GM23338 (cell line): ENCODE measurements at regions not wholly inside any gene's neighbourhood (a gene's known extent, or its start where the extent isn't known, plus 50 kb on each side); places are given as distances from the start of the nearest gene placed in this dataset.
A peak's percentile ranks its signal among the peaks of the same experiment; 100 is the strongest.
"Not testable (repeated sequence)": the region's sequence is repeated elsewhere in the genome, so short reads cannot be mapped to it uniquely, and the experiment has no call there.

Source experiments
- ATAC-seq: fragments of 200-7000 bp; cut with Tn5 transposase; 3 replicates; pipeline ENCODE4 v1.9.1; 2020
- DNase-seq: peaks from one replicate; pipeline ENCODE4 v3.0.0-alpha.2; 2015; ENCODE audit warnings: low spot score
- H2AFZ ChIP-seq: fragments of 200-600 bp; sonication (generic); 2 replicates; pipeline ENCODE4 v1.8.0; 2016; ENCODE audit warnings: antibody characterized with exemption, mild to moderate bottlenecking, moderate library complexity
- H3F3A ChIP-seq: fragments of 200-600 bp; sonication (generic); replicated peaks from 2 replicates; pipeline ENCODE4 v1.8.0; 2017; ENCODE audit warnings: antibody characterized with exemption, mixed run types, low read depth
- H3K27ac ChIP-seq: fragments of 200-600 bp; sonication (generic); 2 replicates; pipeline ENCODE4 v1.6.1; 2016; ENCODE audit warnings: low read depth
- H3K27me3 ChIP-seq: fragments of 200-600 bp; sonication (generic); 2 replicates; pipeline ENCODE4 v1.8.0; 2016; ENCODE audit warnings: mild to moderate bottlenecking, mixed run types, moderate library complexity; ENCODE audit not compliant: insufficient read depth
- H3K36me3 ChIP-seq: fragments of 200-600 bp; sonication (generic); 2 replicates; pipeline ENCODE4 v1.8.0; 2016; ENCODE audit warnings: mild to moderate bottlenecking; ENCODE audit not compliant: insufficient read depth
- H3K4me1 ChIP-seq: fragments of 200-600 bp; sonication (generic); 2 replicates; pipeline ENCODE4 v1.8.0; 2016; ENCODE audit warnings: mild to moderate bottlenecking, moderate library complexity; ENCODE audit not compliant: insufficient read depth
- H3K4me2 ChIP-seq: fragments of 200-600 bp; sonication (generic); 2 replicates; pipeline ENCODE4 v1.7.1; 2017; ENCODE audit warnings: mixed run types
- H3K4me3 ChIP-seq: fragments of 200-600 bp; sonication (generic); 2 replicates; pipeline ENCODE4 v1.6.1; 2016; ENCODE audit warnings: mixed run types
- H3K79me2 ChIP-seq: fragments of 200-600 bp; sonication (generic); replicated peaks from 2 replicates; pipeline ENCODE4 v1.8.0; 2017; ENCODE audit warnings: mild to moderate bottlenecking; ENCODE audit not compliant: insufficient read depth
- H3K9me2 ChIP-seq: fragments of 200-600 bp; sonication (generic); 2 replicates; pipeline ENCODE4 v1.8.0; 2017; ENCODE audit not compliant: insufficient read depth
- H4K20me1 ChIP-seq: fragments of 200-600 bp; sonication (generic); replicated peaks from 2 replicates; pipeline ENCODE4 v1.8.0; 2017; ENCODE audit warnings: mild to moderate bottlenecking; ENCODE audit not compliant: insufficient read depth
- H3K27ac Mint-ChIP-seq: 2 replicates; pipeline ENCODE4 v1.8.0; 2020; ENCODE audit warnings: inconsistent platforms, mild to moderate bottlenecking, moderate library complexity, mixed read lengths
- H3K27me3 Mint-ChIP-seq: 3 replicates; pipeline ENCODE4 v1.8.0; 2022; ENCODE audit warnings: low read depth, mild to moderate bottlenecking, moderate library complexity, mixed read lengths, inconsistent platforms; ENCODE audit not compliant: insufficient read depth, poor library complexity
- H3K36me3 Mint-ChIP-seq: 3 replicates; pipeline ENCODE4 v1.8.0; 2021; ENCODE audit warnings: low read depth, mild to moderate bottlenecking, inconsistent platforms, moderate library complexity, mixed read lengths
- H3K4me1 Mint-ChIP-seq: 3 replicates; pipeline ENCODE4 v1.8.0; 2020; ENCODE audit warnings: mild to moderate bottlenecking, inconsistent platforms, mixed read lengths
- H3K4me3 Mint-ChIP-seq: 3 replicates; pipeline ENCODE4 v1.8.0; 2021; ENCODE audit warnings: moderate library complexity, mild to moderate bottlenecking, inconsistent platforms, mixed read lengths
- H3K9me3 Mint-ChIP-seq: 3 replicates; pipeline ENCODE4 v1.8.0; 2020; ENCODE audit warnings: moderate library complexity, mild to moderate bottlenecking, inconsistent platforms, mixed read lengths
- CREB1 ChIP-seq: fragments of 250-450 bp; sonication (Bioruptor Pico); IDR thresholded peaks from 2 replicates; pipeline ENCODE4 v1.5.0; 2020; ENCODE audit warnings: low read depth, mild to moderate bottlenecking, moderate library complexity
- EZH2 ChIP-seq: fragments of 200-600 bp; sonication (generic); IDR thresholded peaks from one replicate; pipeline ENCODE4 v1.8.0; 2017; ENCODE audit warnings: antibody characterized with exemption, mild to moderate bottlenecking, low read depth; ENCODE audit not compliant: unreplicated experiment
- EZH2phosphoT487 ChIP-seq: fragments of 200-600 bp; sonication (generic); IDR thresholded peaks from one replicate; pipeline ENCODE4 v1.8.1; 2018; ENCODE audit warnings: antibody characterized with exemption; ENCODE audit not compliant: unreplicated experiment
- JUNB ChIP-seq: IDR thresholded peaks from one replicate; pipeline ENCODE4 v1.6.1; 2016; ENCODE audit warnings: antibody characterized with exemption; ENCODE audit not compliant: unreplicated experiment
- NANOG ChIP-seq: IDR thresholded peaks from 2 replicates; pipeline ENCODE4 v1.6.1; 2016; ENCODE audit warnings: antibody characterized with exemption, borderline replicate concordance
- POLR2AphosphoS5 ChIP-seq: IDR thresholded peaks from 2 replicates; pipeline ENCODE4 v1.6.1; 2016; ENCODE audit warnings: antibody characterized with exemption, low read depth
- REST ChIP-seq: IDR thresholded peaks from one replicate; pipeline ENCODE4 v1.6.1; 2018; ENCODE audit warnings: antibody characterized with exemption; ENCODE audit not compliant: unreplicated experiment
- STAT1 ChIP-seq: IDR thresholded peaks from one replicate; pipeline ENCODE4 v1.6.1; 2016; ENCODE audit warnings: antibody characterized with exemption; ENCODE audit not compliant: unreplicated experiment
- ZNF114 ChIP-seq: fragments of 250-450 bp; sonication (Bioruptor Pico); IDR thresholded peaks from 2 replicates; pipeline ENCODE4 v1.5.0; 2020; ENCODE audit warnings: mild to moderate bottlenecking, moderate library complexity
- ZNF331 ChIP-seq: fragments of 250-450 bp; sonication (Bioruptor Pico); IDR thresholded peaks from 2 replicates; pipeline ENCODE4 v1.5.0; 2020; ENCODE audit warnings: low read depth, mild to moderate bottlenecking, moderate library complexity
- TF ChIP-seq, protein P1 (sequence below): IDR thresholded peaks from 2 replicates; pipeline ENCODE4 v1.6.1; 2016; ENCODE audit warnings: antibody characterized with exemption
- TF ChIP-seq, protein P2 (sequence below), 2 experiments: fragments of 200-600 bp in 1 of 2; sonication (generic) in 1 of 2; conservative IDR thresholded peaks; 2 replicates each; pipeline versions ENCODE4 v1.5.1 to v1.6.1; 2016 to 2017; ENCODE audit warnings: antibody characterized with exemption in 2 of 2, low read depth in 2 of 2, mild to moderate bottlenecking in 2 of 2, moderate library complexity in 1 of 2

DNA sequence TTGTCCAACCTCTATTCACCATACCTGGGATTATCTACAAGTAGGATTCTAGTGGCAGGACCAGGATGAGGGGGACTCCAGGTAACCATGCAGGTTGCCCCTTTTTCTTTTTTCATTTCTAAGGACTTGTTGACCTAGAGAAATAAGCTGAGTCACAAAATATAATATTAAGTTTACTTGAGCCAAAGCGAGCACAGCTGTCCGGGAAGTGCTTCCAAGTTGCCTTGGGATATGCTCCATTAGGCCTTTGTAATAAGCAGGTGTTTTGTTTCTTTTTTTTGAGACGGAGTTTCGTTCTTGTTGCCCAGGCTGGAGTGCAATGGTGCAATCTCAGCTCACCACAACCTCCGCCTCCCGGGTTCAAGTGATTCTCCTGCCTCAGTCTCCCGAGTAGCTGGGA lies 85.6 kb downstream of the ZNF467 start:
- not testable (repeated sequence) for H3K27ac Mint-ChIP-seq, H3K36me3 ChIP-seq, H3K4me3 ChIP-seq, H3K27ac ChIP-seq, ATAC-seq, H3K4me2 ChIP-seq, H3F3A ChIP-seq, DNase-seq, H3K4me3 Mint-ChIP-seq, H3K27me3 ChIP-seq, H3K79me2 ChIP-seq, H3K9me2 ChIP-seq, H2AFZ ChIP-seq, H4K20me1 ChIP-seq, H3K27me3 Mint-ChIP-seq, H3K36me3 Mint-ChIP-seq, H3K9me3 Mint-ChIP-seq
- peaks cover 32% of the 10 kb centered on the region for H3K4me1 ChIP-seq
- H3K4me1 Mint-ChIP-seq: peaks cover 42% of the 10 kb centered on the region

GRCh38 chr7:149686449-149686848 lies 86.9 kb downstream of the ZNF467 start:
- no peak for ATAC-seq
- H3K4me1 ChIP-seq: peaks cover 45% of the 10 kb centered on the region
- H3K36me3 ChIP-seq: no peaks in the 10 kb centered on the region
- no peak overlapping the region; the same call in 2 of the 3 replicates for H3K4me3 Mint-ChIP-seq
- peaks cover 4% of the 10 kb centered on the region; the same call in 1 of the 2 replicates for H3F3A ChIP-seq
- H3K4me2 ChIP-seq: peak overlapping the region; percentile 49; the same call in 1 of the 2 replicates
- no peaks in the 10 kb centered on the region for H3K9me2 ChIP-seq
- H3K27me3 ChIP-seq: no peaks in the 10 kb centered on the region
- H4K20me1 ChIP-seq: no peaks in the 10 kb centered on the region
- no peak overlapping the region for H3K27ac ChIP-seq
- H3K4me3 ChIP-seq: no peak overlapping the region
- TF ChIP-seq CREB1 (CRISPR knock-in tag) (no peak), EZH2 (no peak), NANOG (no peak), STAT1 (no peak), JUNB (no peak), ZNF114 (no peak), ZNF331 (CRISPR knock-in tag) (no peak)
- peak overlapping the region; percentile 85 for H2AFZ ChIP-seq
- H3K27ac Mint-ChIP-seq: peak overlapping the region; percentile 61; the same call in 1 of the 2 replicates
- H3K79me2 ChIP-seq: no peaks in the 10 kb centered on the region
- H3K27me3 Mint-ChIP-seq: peaks cover 8% of the 10 kb centered on the region
- peaks cover 7% of the 10 kb centered on the region; the same call in 2 of the 3 replicates for H3K36me3 Mint-ChIP-seq
- H3K4me1 Mint-ChIP-seq: peaks cover 54% of the 10 kb centered on the region
- H3K9me3 Mint-ChIP-seq: peaks cover 8% of the 10 kb centered on the region; the same call in 2 of the 3 replicates
- DNase-seq: no peak

DNA sequence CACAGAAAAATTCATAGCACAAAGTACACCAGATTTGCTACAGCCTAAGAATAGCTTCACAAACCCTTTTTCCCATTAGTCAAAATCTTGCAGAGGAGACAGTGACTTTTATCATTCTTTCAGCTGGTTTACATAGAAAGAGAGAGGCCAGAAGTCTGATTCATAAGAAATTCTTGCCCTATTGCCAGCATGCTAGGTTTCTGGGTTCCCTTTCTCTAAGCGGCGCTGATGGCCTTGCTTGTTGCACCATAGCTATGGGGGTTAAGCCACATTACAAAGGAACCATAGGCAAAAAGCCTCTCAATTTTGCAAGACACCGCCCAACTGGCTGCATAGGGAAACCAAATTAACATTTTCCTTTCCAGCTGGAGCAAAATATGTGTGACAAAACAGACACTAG lies 87.4 kb downstream of the ZNF467 start:
- Histone ChIP-seq H3K4me2 (peak overlapping the region; percentile 49; the same call in 1 of the 2 replicates), H2AFZ (peak overlapping the region; percentile 85), H3K27me3 (no peaks in the 10 kb centered on the region), H3K27ac (no peak overlapping the region; the same call in 1 of the 2 replicates), H3K4me1 (peaks cover 49% of the 10 kb centered on the region), H3K36me3 (no peaks in the 10 kb centered on the region), H3K79me2 (no peaks in the 10 kb centered on the region), H3F3A (peaks cover 4% of the 10 kb centered on the region; the same call in 1 of the 2 replicates), H3K4me3 (no peak overlapping the region), H4K20me1 (no peaks in the 10 kb centered on the region), H3K9me2 (no peaks in the 10 kb centered on the region)
- Mint-ChIP-seq H3K4me3 (no peak overlapping the region; the same call in 2 of the 3 replicates), H3K27ac (peak overlapping the region; percentile 61; the same call in 1 of the 2 replicates), H3K27me3 (peaks cover 5% of the 10 kb centered on the region), H3K4me1 (peaks cover 55% of the 10 kb centered on the region), H3K9me3 (peaks cover 5% of the 10 kb centered on the region; the same call in 2 of the 3 replicates), H3K36me3 (peaks cover 7% of the 10 kb centered on the region; the same call in 2 of the 3 replicates)
- ATAC-seq: no peak
- no peak for DNase-seq
- TF ChIP-seq NANOG: no peak
- TF ChIP-seq ZNF331 (CRISPR knock-in tag): no peak
- TF ChIP-seq ZNF114: no peak
- TF ChIP-seq EZH2phosphoT487: no peak
- TF ChIP-seq, protein P1, sequence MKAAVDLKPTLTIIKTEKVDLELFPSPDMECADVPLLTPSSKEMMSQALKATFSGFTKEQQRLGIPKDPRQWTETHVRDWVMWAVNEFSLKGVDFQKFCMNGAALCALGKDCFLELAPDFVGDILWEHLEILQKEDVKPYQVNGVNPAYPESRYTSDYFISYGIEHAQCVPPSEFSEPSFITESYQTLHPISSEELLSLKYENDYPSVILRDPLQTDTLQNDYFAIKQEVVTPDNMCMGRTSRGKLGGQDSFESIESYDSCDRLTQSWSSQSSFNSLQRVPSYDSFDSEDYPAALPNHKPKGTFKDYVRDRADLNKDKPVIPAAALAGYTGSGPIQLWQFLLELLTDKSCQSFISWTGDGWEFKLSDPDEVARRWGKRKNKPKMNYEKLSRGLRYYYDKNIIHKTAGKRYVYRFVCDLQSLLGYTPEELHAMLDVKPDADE: no peak
- no peak for TF ChIP-seq STAT1
- TF ChIP-seq EZH2: no peak
- no peak for TF ChIP-seq POLR2AphosphoS5
- no peak for TF ChIP-seq JUNB
- no peak for TF ChIP-seq REST
- TF ChIP-seq CREB1 (CRISPR knock-in tag): no peak
- TF ChIP-seq, protein P2, sequence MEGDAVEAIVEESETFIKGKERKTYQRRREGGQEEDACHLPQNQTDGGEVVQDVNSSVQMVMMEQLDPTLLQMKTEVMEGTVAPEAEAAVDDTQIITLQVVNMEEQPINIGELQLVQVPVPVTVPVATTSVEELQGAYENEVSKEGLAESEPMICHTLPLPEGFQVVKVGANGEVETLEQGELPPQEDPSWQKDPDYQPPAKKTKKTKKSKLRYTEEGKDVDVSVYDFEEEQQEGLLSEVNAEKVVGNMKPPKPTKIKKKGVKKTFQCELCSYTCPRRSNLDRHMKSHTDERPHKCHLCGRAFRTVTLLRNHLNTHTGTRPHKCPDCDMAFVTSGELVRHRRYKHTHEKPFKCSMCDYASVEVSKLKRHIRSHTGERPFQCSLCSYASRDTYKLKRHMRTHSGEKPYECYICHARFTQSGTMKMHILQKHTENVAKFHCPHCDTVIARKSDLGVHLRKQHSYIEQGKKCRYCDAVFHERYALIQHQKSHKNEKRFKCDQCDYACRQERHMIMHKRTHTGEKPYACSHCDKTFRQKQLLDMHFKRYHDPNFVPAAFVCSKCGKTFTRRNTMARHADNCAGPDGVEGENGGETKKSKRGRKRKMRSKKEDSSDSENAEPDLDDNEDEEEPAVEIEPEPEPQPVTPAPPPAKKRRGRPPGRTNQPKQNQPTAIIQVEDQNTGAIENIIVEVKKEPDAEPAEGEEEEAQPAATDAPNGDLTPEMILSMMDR (conservative IDR thresholded peaks at IDR 0.05; ENCODE audit: low read depth in 2 of 2): no peak
